ENCODE measurements at regions not wholly inside any gene's neighbourhood (a gene's known extent, or its start where the extent isn't known, plus 50 kb on each side); places are given as distances from the start of the nearest gene placed in this dataset.

GRCh38 chr14:83291714-83292113, 1758.1 kb upstream of the SEL1L start:
- no peak for TF ChIP-seq POLR2A (IDR thresholded peaks at IDR 0.05)
- no peak for TF ChIP-seq CTCF (IDR thresholded peaks at IDR 0.05)
- no peak for TF ChIP-seq POLR2AphosphoS5 (IDR thresholded peaks at IDR 0.05)

Measured in transverse colon (tissue), 4 donors.